WTC11 (cell line): ENCODE measurements at regions not wholly inside any gene's neighbourhood (a gene's known extent, or its start where the extent isn't known, plus 50 kb on each side); places are given as distances from the start of the nearest gene placed in this dataset.

Experiments
- ATAC-seq: fragments of 200-7000 bp; cut with Tn5 transposase; 2 replicates; pipeline ENCODE4 v1.10.0; 2021; ENCODE audit warnings: mild to moderate bottlenecking, moderate library complexity
- CTCF ChIA-PET: fragments of 300-600 bp; sonication (Branson Sonifier 250); formaldehyde crosslinking; loops from one replicate; lab custom pipeline; 2021; ENCODE audit warnings: antibody characterized with exemption; lab: Charles Lee
- POLR2A ChIA-PET: fragments of 350-600 bp; sonication (Branson Sonifier 250); formaldehyde crosslinking; loops from one replicate; lab custom pipeline; 2021; ENCODE audit warnings: antibody characterized with exemption; lab: Charles Lee
- DNase-seq: peaks from one replicate; pipeline ENCODE4 v3.0.0; 2021; ENCODE audit warnings: low spot score
- H3K27ac Mint-ChIP-seq: 2 replicates; pipeline ENCODE4 v1.8.0; 2021; ENCODE audit warnings: mixed read lengths
- H3K27me3 Mint-ChIP-seq: 2 replicates; pipeline ENCODE4 v1.8.0; 2021; ENCODE audit warnings: low read depth, mild to moderate bottlenecking, moderate library complexity, mixed read lengths
- H3K36me3 Mint-ChIP-seq: 2 replicates; pipeline ENCODE4 v1.8.0; 2021; ENCODE audit warnings: mixed read lengths
- H3K4me1 Mint-ChIP-seq: 2 replicates; pipeline ENCODE4 v1.8.0; 2022; ENCODE audit warnings: mixed read lengths
- H3K4me3 Mint-ChIP-seq: 2 replicates; pipeline ENCODE4 v1.8.0; 2021; ENCODE audit warnings: mild to moderate bottlenecking, moderate library complexity, mixed read lengths
- H3K9me3 Mint-ChIP-seq: 2 replicates; pipeline ENCODE4 v1.8.0; 2021; ENCODE audit warnings: mixed read lengths
- ETV6 ChIP-seq: sonication (generic); formaldehyde crosslinking; IDR thresholded peaks from 2 replicates; pipeline ENCODE4 v1.8.1; 2022; ENCODE audit warnings: mild to moderate bottlenecking, missing genetic modification reagents
- FOXP1 ChIP-seq: sonication (generic); formaldehyde crosslinking; IDR thresholded peaks from 2 replicates; pipeline ENCODE4 v1.8.0; 2022; ENCODE audit warnings: missing genetic modification reagents, mild to moderate bottlenecking, moderate library complexity, borderline replicate concordance
- HMGA2 ChIP-seq: fragments of 250-450 bp; sonication (Bioruptor Pico); IDR thresholded peaks from 2 replicates; pipeline ENCODE4 v1.4.0; 2021; ENCODE audit warnings: mild to moderate bottlenecking, moderate library complexity
- JUN ChIP-seq: sonication (generic); formaldehyde crosslinking; IDR thresholded peaks from 2 replicates; pipeline ENCODE4 v1.8.0; 2023; ENCODE audit warnings: mild to moderate bottlenecking, missing genetic modification reagents
- NR1H2 ChIP-seq: sonication (generic); formaldehyde crosslinking; IDR thresholded peaks from 2 replicates; pipeline ENCODE4 v1.9.0; 2021; ENCODE audit warnings: mild to moderate bottlenecking, moderate library complexity, missing genetic modification reagents
- NR2C2 ChIP-seq: sonication (generic); formaldehyde crosslinking; IDR thresholded peaks from 2 replicates; pipeline ENCODE4 v1.8.0; 2022; ENCODE audit warnings: mild to moderate bottlenecking, missing genetic modification reagents
- NR3C1 ChIP-seq: sonication (generic); formaldehyde crosslinking; conservative IDR thresholded peaks from 2 replicates; pipeline ENCODE4 v1.8.1; 2023; ENCODE audit warnings: low read depth, mild to moderate bottlenecking, missing genetic modification reagents
- OVOL2 ChIP-seq: fragments of 250-450 bp; sonication (Bioruptor Pico); IDR thresholded peaks from 2 replicates; pipeline ENCODE4 v1.9.0; 2021; ENCODE audit warnings: mild to moderate bottlenecking, borderline replicate concordance
- SMAD3 ChIP-seq: sonication (generic); formaldehyde crosslinking; IDR thresholded peaks from 2 replicates; pipeline ENCODE4 v1.8.0; 2022; ENCODE audit warnings: missing genetic modification reagents, mild to moderate bottlenecking, borderline replicate concordance
- SOX15 ChIP-seq: fragments of 250-450 bp; sonication (Bioruptor Pico); IDR thresholded peaks from 2 replicates; pipeline ENCODE4 v1.9.0; 2021; ENCODE audit warnings: mild to moderate bottlenecking
- SP1 ChIP-seq: sonication (generic); formaldehyde crosslinking; conservative IDR thresholded peaks from 2 replicates; pipeline ENCODE4 v1.8.1; 2022; ENCODE audit warnings: missing genetic modification reagents
- ZNF416 ChIP-seq: fragments of 250-450 bp; sonication (Bioruptor Pico); IDR thresholded peaks from 2 replicates; pipeline ENCODE4 v1.9.0; 2021; ENCODE audit warnings: mild to moderate bottlenecking, inconsistent platforms
- TF ChIP-seq, protein P1 (sequence below): sonication (generic); formaldehyde crosslinking; IDR thresholded peaks from 2 replicates; pipeline ENCODE4 v1.8.1; 2022; ENCODE audit warnings: low read depth, mild to moderate bottlenecking, moderate library complexity, missing genetic modification reagents, borderline replicate concordance
- TF ChIP-seq, protein P2 (sequence below): fragments of 250-450 bp; sonication (Bioruptor Pico); IDR thresholded peaks from 2 replicates; pipeline ENCODE4 v1.9.0; 2021; ENCODE audit warnings: mild to moderate bottlenecking, borderline replicate concordance
- TF ChIP-seq, protein P3 (sequence below): sonication (generic); formaldehyde crosslinking; IDR thresholded peaks from 2 replicates; pipeline ENCODE4 v1.8.1; 2022; ENCODE audit warnings: mild to moderate bottlenecking, moderate library complexity, missing genetic modification reagents
- TF ChIP-seq, protein P4 (sequence below): fragments of 250-450 bp; sonication (Bioruptor Pico); IDR thresholded peaks from 2 replicates; pipeline ENCODE4 v1.9.0; 2021; ENCODE audit warnings: mild to moderate bottlenecking
- TF ChIP-seq, protein P5 (sequence below): sonication (generic); formaldehyde crosslinking; IDR thresholded peaks from 2 replicates; pipeline ENCODE4 v1.8.1; 2023; ENCODE audit warnings: mild to moderate bottlenecking, missing genetic modification reagents, borderline replicate concordance
- TF ChIP-seq, protein P6 (sequence below): sonication (generic); formaldehyde crosslinking; IDR thresholded peaks from 2 replicates; pipeline ENCODE4 v1.8.0; 2022; ENCODE audit warnings: mild to moderate bottlenecking, missing genetic modification reagents
- TF ChIP-seq, protein P7 (sequence below): sonication (generic); formaldehyde crosslinking; IDR thresholded peaks from 2 replicates; pipeline ENCODE4 v1.8.1; 2023; ENCODE audit warnings: mild to moderate bottlenecking, missing genetic modification reagents
- TF ChIP-seq, protein P8 (sequence below): fragments of 250-450 bp; sonication (Bioruptor Pico); IDR thresholded peaks from 2 replicates; pipeline ENCODE4 v1.9.0; 2021; ENCODE audit warnings: mild to moderate bottlenecking

DNA sequence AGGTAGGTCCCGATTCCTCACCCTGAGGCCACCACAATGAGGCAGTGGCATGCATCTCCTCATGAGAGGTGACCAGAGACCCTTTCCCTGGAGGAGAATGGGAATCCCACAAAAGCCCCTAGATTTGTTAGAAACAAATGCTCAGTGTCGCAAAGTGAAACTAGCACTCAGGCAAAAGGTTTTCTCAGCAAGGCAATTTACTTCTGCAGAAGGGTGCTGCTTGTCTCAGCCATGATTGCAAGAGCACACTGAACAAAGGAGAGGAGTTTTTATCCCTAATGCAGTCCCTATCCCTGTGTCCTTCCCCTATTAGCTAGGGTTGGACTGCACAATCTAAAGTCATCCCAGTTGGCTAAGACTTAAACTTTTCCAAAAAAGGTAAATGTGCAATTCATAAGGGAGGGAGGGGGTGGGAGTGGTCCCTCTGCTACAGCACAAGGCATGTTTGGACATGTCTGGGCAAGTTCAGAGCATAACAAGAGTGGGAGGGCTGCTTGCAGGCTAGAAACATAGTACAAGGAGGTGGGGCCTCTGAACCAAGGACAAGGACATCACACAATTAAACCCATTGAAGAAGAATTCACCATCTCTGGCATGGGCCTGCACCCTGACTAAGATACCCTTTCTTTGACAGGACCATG lies 185.3 kb downstream of the CCNG2 start (continued):
- TF ChIP-seq, protein P1, sequence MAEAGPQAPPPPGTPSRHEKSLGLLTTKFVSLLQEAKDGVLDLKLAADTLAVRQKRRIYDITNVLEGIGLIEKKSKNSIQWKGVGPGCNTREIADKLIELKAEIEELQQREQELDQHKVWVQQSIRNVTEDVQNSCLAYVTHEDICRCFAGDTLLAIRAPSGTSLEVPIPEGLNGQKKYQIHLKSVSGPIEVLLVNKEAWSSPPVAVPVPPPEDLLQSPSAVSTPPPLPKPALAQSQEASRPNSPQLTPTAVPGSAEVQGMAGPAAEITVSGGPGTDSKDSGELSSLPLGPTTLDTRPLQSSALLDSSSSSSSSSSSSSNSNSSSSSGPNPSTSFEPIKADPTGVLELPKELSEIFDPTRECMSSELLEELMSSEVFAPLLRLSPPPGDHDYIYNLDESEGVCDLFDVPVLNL (CRISPR knock-in tag) = no peak
- TF ChIP-seq SOX15 (CRISPR knock-in tag) = no peak
- TF ChIP-seq HMGA2 = no peak
- no peak for TF ChIP-seq ZNF416
- TF ChIP-seq OVOL2 (CRISPR knock-in tag) = no peak
- no peak for TF ChIP-seq NR3C1 (CRISPR knock-in tag)
- TF ChIP-seq, protein P2, sequence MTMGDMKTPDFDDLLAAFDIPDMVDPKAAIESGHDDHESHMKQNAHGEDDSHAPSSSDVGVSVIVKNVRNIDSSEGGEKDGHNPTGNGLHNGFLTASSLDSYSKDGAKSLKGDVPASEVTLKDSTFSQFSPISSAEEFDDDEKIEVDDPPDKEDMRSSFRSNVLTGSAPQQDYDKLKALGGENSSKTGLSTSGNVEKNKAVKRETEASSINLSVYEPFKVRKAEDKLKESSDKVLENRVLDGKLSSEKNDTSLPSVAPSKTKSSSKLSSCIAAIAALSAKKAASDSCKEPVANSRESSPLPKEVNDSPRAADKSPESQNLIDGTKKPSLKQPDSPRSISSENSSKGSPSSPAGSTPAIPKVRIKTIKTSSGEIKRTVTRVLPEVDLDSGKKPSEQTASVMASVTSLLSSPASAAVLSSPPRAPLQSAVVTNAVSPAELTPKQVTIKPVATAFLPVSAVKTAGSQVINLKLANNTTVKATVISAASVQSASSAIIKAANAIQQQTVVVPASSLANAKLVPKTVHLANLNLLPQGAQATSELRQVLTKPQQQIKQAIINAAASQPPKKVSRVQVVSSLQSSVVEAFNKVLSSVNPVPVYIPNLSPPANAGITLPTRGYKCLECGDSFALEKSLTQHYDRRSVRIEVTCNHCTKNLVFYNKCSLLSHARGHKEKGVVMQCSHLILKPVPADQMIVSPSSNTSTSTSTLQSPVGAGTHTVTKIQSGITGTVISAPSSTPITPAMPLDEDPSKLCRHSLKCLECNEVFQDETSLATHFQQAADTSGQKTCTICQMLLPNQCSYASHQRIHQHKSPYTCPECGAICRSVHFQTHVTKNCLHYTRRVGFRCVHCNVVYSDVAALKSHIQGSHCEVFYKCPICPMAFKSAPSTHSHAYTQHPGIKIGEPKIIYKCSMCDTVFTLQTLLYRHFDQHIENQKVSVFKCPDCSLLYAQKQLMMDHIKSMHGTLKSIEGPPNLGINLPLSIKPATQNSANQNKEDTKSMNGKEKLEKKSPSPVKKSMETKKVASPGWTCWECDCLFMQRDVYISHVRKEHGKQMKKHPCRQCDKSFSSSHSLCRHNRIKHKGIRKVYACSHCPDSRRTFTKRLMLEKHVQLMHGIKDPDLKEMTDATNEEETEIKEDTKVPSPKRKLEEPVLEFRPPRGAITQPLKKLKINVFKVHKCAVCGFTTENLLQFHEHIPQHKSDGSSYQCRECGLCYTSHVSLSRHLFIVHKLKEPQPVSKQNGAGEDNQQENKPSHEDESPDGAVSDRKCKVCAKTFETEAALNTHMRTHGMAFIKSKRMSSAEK (CRISPR knock-in tag) = no peak
- TF ChIP-seq JUN = no peak
- TF ChIP-seq FOXP1 (CRISPR knock-in tag) = no peak
- no peak for TF ChIP-seq ETV6 (CRISPR knock-in tag)
- TF ChIP-seq NR1H2 (CRISPR knock-in tag) = no peak
- TF ChIP-seq, protein P3, sequence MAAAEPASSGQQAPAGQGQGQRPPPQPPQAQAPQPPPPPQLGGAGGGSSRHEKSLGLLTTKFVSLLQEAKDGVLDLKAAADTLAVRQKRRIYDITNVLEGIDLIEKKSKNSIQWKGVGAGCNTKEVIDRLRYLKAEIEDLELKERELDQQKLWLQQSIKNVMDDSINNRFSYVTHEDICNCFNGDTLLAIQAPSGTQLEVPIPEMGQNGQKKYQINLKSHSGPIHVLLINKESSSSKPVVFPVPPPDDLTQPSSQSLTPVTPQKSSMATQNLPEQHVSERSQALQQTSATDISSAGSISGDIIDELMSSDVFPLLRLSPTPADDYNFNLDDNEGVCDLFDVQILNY (CRISPR knock-in tag) = no peak

DNA sequence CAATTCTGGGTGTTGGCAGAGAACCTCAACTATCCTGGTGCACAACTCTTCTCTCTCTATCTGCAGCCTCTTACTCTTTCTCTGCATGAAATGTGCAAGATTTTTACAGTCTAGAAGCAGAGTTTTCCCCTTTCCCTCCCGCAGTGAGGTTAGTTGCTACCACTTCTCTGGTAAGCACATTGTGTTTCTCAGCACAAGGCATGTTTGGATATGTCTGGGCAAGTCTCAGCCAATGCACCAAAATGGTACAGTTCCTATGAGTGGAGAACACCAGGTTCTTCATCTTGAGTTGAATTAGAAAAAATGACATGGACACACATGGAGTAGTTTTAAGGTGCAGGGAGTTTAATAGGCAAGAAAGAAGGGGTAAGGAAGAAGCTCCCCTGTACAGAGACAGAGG lies 187.0 kb downstream of the CCNG2 start:
- POLR2A ChIA-PET = no interaction called here
- H3K36me3 Mint-ChIP-seq = peaks cover 32% of the 10 kb centered on the region
- no peak overlapping the region for H3K27ac Mint-ChIP-seq
- H3K4me3 Mint-ChIP-seq = no peak overlapping the region
- H3K4me1 Mint-ChIP-seq = no peaks in the 10 kb centered on the region
- ATAC-seq (no peak), DNase-seq (no peak)
- H3K9me3 Mint-ChIP-seq = peaks cover 35% of the 10 kb centered on the region
- CTCF ChIA-PET = interaction anchor here (1.6 kb wide), 1 partner anchor 14 kb away, joined by 4 read pairs; no protein-coding TSS in a partner anchor
- H3K27me3 Mint-ChIP-seq = peaks cover 18% of the 10 kb centered on the region
- TF ChIP-seq NR2C2 (CRISPR knock-in tag) = no peak
- TF ChIP-seq, protein P4, sequence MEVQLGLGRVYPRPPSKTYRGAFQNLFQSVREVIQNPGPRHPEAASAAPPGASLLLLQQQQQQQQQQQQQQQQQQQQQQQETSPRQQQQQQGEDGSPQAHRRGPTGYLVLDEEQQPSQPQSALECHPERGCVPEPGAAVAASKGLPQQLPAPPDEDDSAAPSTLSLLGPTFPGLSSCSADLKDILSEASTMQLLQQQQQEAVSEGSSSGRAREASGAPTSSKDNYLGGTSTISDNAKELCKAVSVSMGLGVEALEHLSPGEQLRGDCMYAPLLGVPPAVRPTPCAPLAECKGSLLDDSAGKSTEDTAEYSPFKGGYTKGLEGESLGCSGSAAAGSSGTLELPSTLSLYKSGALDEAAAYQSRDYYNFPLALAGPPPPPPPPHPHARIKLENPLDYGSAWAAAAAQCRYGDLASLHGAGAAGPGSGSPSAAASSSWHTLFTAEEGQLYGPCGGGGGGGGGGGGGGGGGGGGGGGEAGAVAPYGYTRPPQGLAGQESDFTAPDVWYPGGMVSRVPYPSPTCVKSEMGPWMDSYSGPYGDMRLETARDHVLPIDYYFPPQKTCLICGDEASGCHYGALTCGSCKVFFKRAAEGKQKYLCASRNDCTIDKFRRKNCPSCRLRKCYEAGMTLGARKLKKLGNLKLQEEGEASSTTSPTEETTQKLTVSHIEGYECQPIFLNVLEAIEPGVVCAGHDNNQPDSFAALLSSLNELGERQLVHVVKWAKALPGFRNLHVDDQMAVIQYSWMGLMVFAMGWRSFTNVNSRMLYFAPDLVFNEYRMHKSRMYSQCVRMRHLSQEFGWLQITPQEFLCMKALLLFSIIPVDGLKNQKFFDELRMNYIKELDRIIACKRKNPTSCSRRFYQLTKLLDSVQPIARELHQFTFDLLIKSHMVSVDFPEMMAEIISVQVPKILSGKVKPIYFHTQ = no peak
- TF ChIP-seq, protein P5, sequence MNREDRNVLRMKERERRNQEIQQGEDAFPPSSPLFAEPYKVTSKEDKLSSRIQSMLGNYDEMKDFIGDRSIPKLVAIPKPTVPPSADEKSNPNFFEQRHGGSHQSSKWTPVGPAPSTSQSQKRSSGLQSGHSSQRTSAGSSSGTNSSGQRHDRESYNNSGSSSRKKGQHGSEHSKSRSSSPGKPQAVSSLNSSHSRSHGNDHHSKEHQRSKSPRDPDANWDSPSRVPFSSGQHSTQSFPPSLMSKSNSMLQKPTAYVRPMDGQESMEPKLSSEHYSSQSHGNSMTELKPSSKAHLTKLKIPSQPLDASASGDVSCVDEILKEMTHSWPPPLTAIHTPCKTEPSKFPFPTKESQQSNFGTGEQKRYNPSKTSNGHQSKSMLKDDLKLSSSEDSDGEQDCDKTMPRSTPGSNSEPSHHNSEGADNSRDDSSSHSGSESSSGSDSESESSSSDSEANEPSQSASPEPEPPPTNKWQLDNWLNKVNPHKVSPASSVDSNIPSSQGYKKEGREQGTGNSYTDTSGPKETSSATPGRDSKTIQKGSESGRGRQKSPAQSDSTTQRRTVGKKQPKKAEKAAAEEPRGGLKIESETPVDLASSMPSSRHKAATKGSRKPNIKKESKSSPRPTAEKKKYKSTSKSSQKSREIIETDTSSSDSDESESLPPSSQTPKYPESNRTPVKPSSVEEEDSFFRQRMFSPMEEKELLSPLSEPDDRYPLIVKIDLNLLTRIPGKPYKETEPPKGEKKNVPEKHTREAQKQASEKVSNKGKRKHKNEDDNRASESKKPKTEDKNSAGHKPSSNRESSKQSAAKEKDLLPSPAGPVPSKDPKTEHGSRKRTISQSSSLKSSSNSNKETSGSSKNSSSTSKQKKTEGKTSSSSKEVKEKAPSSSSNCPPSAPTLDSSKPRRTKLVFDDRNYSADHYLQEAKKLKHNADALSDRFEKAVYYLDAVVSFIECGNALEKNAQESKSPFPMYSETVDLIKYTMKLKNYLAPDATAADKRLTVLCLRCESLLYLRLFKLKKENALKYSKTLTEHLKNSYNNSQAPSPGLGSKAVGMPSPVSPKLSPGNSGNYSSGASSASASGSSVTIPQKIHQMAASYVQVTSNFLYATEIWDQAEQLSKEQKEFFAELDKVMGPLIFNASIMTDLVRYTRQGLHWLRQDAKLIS (CRISPR knock-in tag) = no peak
- TF ChIP-seq, protein P6, sequence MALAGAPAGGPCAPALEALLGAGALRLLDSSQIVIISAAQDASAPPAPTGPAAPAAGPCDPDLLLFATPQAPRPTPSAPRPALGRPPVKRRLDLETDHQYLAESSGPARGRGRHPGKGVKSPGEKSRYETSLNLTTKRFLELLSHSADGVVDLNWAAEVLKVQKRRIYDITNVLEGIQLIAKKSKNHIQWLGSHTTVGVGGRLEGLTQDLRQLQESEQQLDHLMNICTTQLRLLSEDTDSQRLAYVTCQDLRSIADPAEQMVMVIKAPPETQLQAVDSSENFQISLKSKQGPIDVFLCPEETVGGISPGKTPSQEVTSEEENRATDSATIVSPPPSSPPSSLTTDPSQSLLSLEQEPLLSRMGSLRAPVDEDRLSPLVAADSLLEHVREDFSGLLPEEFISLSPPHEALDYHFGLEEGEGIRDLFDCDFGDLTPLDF = no peak
- TF ChIP-seq SMAD3 (CRISPR knock-in tag) = no peak
- no peak for TF ChIP-seq SP1 (CRISPR knock-in tag)
- TF ChIP-seq, protein P7, sequence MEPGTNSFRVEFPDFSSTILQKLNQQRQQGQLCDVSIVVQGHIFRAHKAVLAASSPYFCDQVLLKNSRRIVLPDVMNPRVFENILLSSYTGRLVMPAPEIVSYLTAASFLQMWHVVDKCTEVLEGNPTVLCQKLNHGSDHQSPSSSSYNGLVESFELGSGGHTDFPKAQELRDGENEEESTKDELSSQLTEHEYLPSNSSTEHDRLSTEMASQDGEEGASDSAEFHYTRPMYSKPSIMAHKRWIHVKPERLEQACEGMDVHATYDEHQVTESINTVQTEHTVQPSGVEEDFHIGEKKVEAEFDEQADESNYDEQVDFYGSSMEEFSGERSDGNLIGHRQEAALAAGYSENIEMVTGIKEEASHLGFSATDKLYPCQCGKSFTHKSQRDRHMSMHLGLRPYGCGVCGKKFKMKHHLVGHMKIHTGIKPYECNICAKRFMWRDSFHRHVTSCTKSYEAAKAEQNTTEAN (CRISPR knock-in tag) = no peak
- no peak for TF ChIP-seq ETV6 (CRISPR knock-in tag)
- TF ChIP-seq, protein P8, sequence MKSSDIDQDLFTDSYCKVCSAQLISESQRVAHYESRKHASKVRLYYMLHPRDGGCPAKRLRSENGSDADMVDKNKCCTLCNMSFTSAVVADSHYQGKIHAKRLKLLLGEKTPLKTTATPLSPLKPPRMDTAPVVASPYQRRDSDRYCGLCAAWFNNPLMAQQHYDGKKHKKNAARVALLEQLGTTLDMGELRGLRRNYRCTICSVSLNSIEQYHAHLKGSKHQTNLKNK (CRISPR knock-in tag) = no peak
